PC-3 (cell line): ENCODE measurements at regions not wholly inside any gene's neighbourhood (a gene's known extent, or its start where the extent isn't known, plus 50 kb on each side); places are given as distances from the start of the nearest gene placed in this dataset.

Source experiments
- ATAC-seq: fragments of 200-7000 bp; cut with Tn5 transposase; 2 replicates; pipeline ENCODE4 v1.9.1; 2020; ENCODE audit warnings: mild to moderate bottlenecking, moderate library complexity
- BruUV-seq: library from RNA; stranded (reverse); fragments of 400-500 nt; replicated peaks from 2 replicates; lab custom pipeline; 2021; lab: Mats Ljungman, UMichigan
- CTCF ChIA-PET: fragments of 300-600 bp; sonication (Branson Sonifier 250); formaldehyde crosslinking; loops from one replicate; lab custom pipeline; 2022; ENCODE audit warnings: antibody characterized with exemption; lab: Charles Lee
- POLR2A ChIA-PET: fragments of 300-600 bp; sonication (Branson Sonifier 250); formaldehyde crosslinking; loops from one replicate; lab custom pipeline; 2022; ENCODE audit warnings: antibody characterized with exemption; ENCODE audit not compliant: unreplicated experiment; lab: Charles Lee
- DNase-seq: peaks from one replicate; pipeline ENCODE4 v3.0.0-alpha.2; 2015
- H2AFZ ChIP-seq: fragments of 300-600 bp; sonication (generic); 2 replicates; pipeline ENCODE4 v1.6.0; 2016; ENCODE audit warnings: antibody characterized with exemption, low read length
- H3F3A ChIP-seq: fragments of 300-600 bp; sonication (generic); one replicate; pipeline ENCODE4 v1.6.0; 2017; ENCODE audit warnings: antibody characterized with exemption, low read length, control low read depth, mild to moderate bottlenecking; ENCODE audit not compliant: unreplicated experiment
- H3K27ac ChIP-seq: fragments of 300-600 bp; sonication (generic); 2 replicates; pipeline ENCODE4 v1.5.1; 2016; ENCODE audit warnings: mild to moderate bottlenecking, low read length
- H3K27me3 ChIP-seq: fragments of 300-600 bp; sonication (generic); 2 replicates; pipeline ENCODE4 v1.6.1; 2016; ENCODE audit warnings: low read length, mixed read lengths
- H3K36me3 ChIP-seq: fragments of 300-600 bp; sonication (generic); 2 replicates; pipeline ENCODE4 v1.6.1; 2016; ENCODE audit warnings: low read depth, mixed run types, low read length, mixed read lengths
- H3K4me1 ChIP-seq: fragments of 300-600 bp; sonication (generic); 2 replicates; pipeline ENCODE4 v1.5.1; 2016; ENCODE audit warnings: low read length; ENCODE audit not compliant: insufficient read depth
- H3K4me2 ChIP-seq: fragments of 300-600 bp; sonication (generic); 2 replicates; pipeline ENCODE4 v1.6.0; 2016; ENCODE audit warnings: low read length
- H3K4me3 ChIP-seq: fragments of 300-600 bp; sonication (generic); 2 replicates; pipeline ENCODE4 v1.5.1; 2016; ENCODE audit warnings: mild to moderate bottlenecking, low read length, mixed read lengths
- H3K79me2 ChIP-seq: fragments of 300-600 bp; sonication (generic); 2 replicates; pipeline ENCODE4 v1.6.1; 2017; ENCODE audit warnings: low read length, mixed read lengths
- H3K9ac ChIP-seq: fragments of 300-600 bp; sonication (generic); 2 replicates; pipeline ENCODE4 v1.6.0; 2016; ENCODE audit warnings: mild to moderate bottlenecking, low read length
- H3K9me2 ChIP-seq: fragments of 300-600 bp; sonication (generic); replicated peaks from 2 replicates; pipeline ENCODE4 v1.6.1; 2016; ENCODE audit warnings: mixed run types, low read length, mixed read lengths
- H3K9me3 ChIP-seq: fragments of 300-600 bp; sonication (generic); 2 replicates; pipeline ENCODE4 v1.6.1; 2016; ENCODE audit warnings: low read length, mixed read lengths
- H4K20me1 ChIP-seq: fragments of 300-600 bp; sonication (generic); 2 replicates; pipeline ENCODE4 v1.6.1; 2016; ENCODE audit warnings: low read length, mixed read lengths
- CTCF ChIP-seq: fragments of 300-600 bp; sonication (generic); conservative IDR thresholded peaks from 2 replicates; pipeline ENCODE4 v1.5.1; 2017; ENCODE audit warnings: antibody characterized with exemption, low read depth, mild to moderate bottlenecking, low read length
- EZH2 ChIP-seq: fragments of 300-600 bp; sonication (generic); IDR thresholded peaks from one replicate; pipeline ENCODE4 v1.6.1; 2017; ENCODE audit warnings: antibody characterized with exemption, mild to moderate bottlenecking, low read length; ENCODE audit not compliant: unreplicated experiment
- EZH2phosphoT487 ChIP-seq: fragments of 300-600 bp; sonication (generic); IDR thresholded peaks from 2 replicates; pipeline ENCODE4 v1.6.1; 2018; ENCODE audit warnings: mild to moderate bottlenecking, antibody characterized with exemption, low read length, borderline replicate concordance
- intact Hi-C: fragments of 100-400 bp; cut with micrococcal nuclease; formaldehyde crosslinking; loops from 2 replicates; pipeline ENCODE4 v1.9.0; 2023

DNA sequence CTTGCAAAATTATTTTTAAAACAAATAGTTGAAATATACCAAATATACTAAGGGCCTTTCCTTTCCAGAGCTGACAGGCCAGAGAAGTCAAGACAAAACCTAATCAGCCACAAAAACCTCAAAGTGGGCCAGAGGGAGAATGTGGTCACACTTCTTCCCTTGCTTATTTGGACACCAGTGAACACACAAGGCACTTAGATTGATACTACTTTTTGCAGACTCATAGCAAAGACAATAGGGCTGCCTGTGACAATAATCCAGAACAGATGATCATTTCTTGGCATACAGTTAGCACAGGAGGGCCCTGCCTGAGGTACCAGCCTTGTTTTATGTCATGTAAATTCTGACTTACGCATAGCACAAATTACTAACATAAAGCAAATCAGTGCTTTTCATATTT is 215.7 kb upstream of the NEIL3 start:
- Histone ChIP-seq H3K27ac (no peak overlapping the region), H3K4me2 (no peak overlapping the region), H3K36me3 (no peaks in the 10 kb centered on the region), H3K79me2 (no peaks in the 10 kb centered on the region), H4K20me1 (no peaks in the 10 kb centered on the region), H3K4me1 (no peaks in the 10 kb centered on the region), H3K27me3 (no peaks in the 10 kb centered on the region), H3K9me2 (no peaks in the 10 kb centered on the region), H2AFZ (no peak overlapping the region), H3F3A (no peaks in the 10 kb centered on the region), H3K4me3 (no peak overlapping the region), H3K9me3 (no peaks in the 10 kb centered on the region), H3K9ac (no peak overlapping the region)
- ATAC-seq (no peak), DNase-seq (no peak)
- TF ChIP-seq CTCF: no peak
- TF ChIP-seq EZH2phosphoT487: no peak
- TF ChIP-seq EZH2: no peak
- intact Hi-C loops: no loop called here
- no TSS peak for BruUV-seq
- CTCF ChIA-PET: no interaction called here
- POLR2A ChIA-PET: no interaction called here

- TF ChIP-seq EZH2 (no peak), CTCF (no peak), EZH2phosphoT487 (no peak)
- Histone ChIP-seq H3K9ac (no peak overlapping the region), H4K20me1 (no peaks in the 10 kb centered on the region), H2AFZ (no peak overlapping the region), H3K9me3 (no peaks in the 10 kb centered on the region), H3K27ac (no peak overlapping the region), H3K79me2 (no peaks in the 10 kb centered on the region), H3K27me3 (no peaks in the 10 kb centered on the region), H3K4me2 (no peak overlapping the region), H3K36me3 (no peaks in the 10 kb centered on the region), H3F3A (no peaks in the 10 kb centered on the region), H3K4me3 (no peak overlapping the region), H3K9me2 (no peaks in the 10 kb centered on the region), H3K4me1 (no peaks in the 10 kb centered on the region)
- ATAC-seq (no peak), DNase-seq (no peak)
- POLR2A ChIA-PET: no interaction called here
- CTCF ChIA-PET: interaction anchor here (0.6 kb wide), 1 partner anchor 10 kb away, joined by 3 read pairs; no protein-coding TSS in a partner anchor
- BruUV-seq: no TSS peak
- intact Hi-C loops: no loop called here
Measured at GRCh38 chr4:177097291-177097690, 212.4 kb upstream of the NEIL3 start.

DNA sequence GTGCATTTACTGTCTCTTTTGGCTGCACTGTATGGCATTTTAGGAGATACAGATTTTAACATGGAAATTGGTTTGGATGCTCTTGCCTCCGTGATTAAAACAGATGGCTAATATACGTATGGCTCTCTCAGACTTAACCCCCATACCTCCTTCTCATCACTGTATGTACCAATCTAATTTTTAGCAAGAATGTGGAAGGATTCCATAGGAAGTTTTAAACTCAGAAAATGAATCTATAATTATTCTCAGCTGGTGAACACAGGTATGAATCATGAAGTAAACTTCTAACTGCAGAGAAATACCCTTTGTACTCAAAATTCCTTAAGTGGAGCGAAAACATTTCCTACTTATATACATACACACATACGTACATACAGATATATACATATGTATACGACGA is 210.5 kb upstream of the NEIL3 start:
- Histone ChIP-seq H3K4me3 (no peak overlapping the region), H3K27me3 (no peaks in the 10 kb centered on the region), H3K27ac (no peak overlapping the region), H3K36me3 (no peaks in the 10 kb centered on the region), H3F3A (no peaks in the 10 kb centered on the region), H4K20me1 (no peaks in the 10 kb centered on the region), H2AFZ (no peak overlapping the region), H3K9ac (no peak overlapping the region), H3K79me2 (no peaks in the 10 kb centered on the region), H3K4me2 (no peak overlapping the region), H3K9me2 (no peaks in the 10 kb centered on the region), H3K4me1 (no peaks in the 10 kb centered on the region), H3K9me3 (no peaks in the 10 kb centered on the region)
- CTCF ChIA-PET: no interaction called here
- intact Hi-C loops: no loop called here
- DNase-seq: no peak
- POLR2A ChIA-PET: no interaction called here
- ATAC-seq: no peak
- no TSS peak for BruUV-seq
- TF ChIP-seq EZH2phosphoT487: no peak
- TF ChIP-seq CTCF: no peak
- no peak for TF ChIP-seq EZH2
